B cell (primary cell): ENCODE measurements at regions not wholly inside any gene's neighbourhood (a gene's known extent, or its start where the extent isn't known, plus 50 kb on each side); places are given as distances from the start of the nearest gene placed in this dataset.
A peak's percentile ranks its signal among the peaks of the same experiment; 100 is the strongest.

Experiments used
- ATAC-seq: fragments of 200-7000 bp; cut with Tn5 transposase; one replicate; pipeline ENCODE4 v1.10.0; 2021; ENCODE audit warnings: low read depth, mild to moderate bottlenecking, moderate number of reproducible peaks, moderate library complexity
- CTCF ChIA-PET: fragments of 350-600 bp; sonication (Branson Sonifier 250); formaldehyde crosslinking; loops from one replicate; lab custom pipeline; 2021; ENCODE audit warnings: antibody characterized with exemption, inconsistent platforms; lab: Charles Lee
- POLR2A ChIA-PET: fragments of 350-600 bp; sonication (Branson Sonifier 250); formaldehyde crosslinking; loops from one replicate; lab custom pipeline; 2021; ENCODE audit warnings: antibody characterized with exemption; lab: Charles Lee
- DNase-seq: peaks from one replicate; pipeline ENCODE4 v3.0.0; 2013
- H2AFZ ChIP-seq: 2 replicates; pipeline ENCODE4 v1.6.1; 2012; ENCODE audit warnings: mild to moderate bottlenecking, low read depth, low read length; ENCODE audit not compliant: insufficient read depth, poor library complexity, severe bottlenecking
- H3K27ac ChIP-seq, 2 donors: 1 replicate in 1 of 2; 2 replicates in 1 of 2; pipeline ENCODE4 v1.5.1; 2012 to 2013; ENCODE audit warnings: low read length in 2 of 2, mild to moderate bottlenecking in 2 of 2, moderate library complexity in 1 of 2
- H3K27me3 ChIP-seq, 4 experiments: fragments of 200-600 bp in 1 of 4; sonication (generic) in 1 of 4; replicated peaks in 1 of 4; 1 replicate in 2 of 4; 2 replicates in 2 of 4; pipeline versions ENCODE4 v1.6.1 to v1.7.0; 2013 to 2016; ENCODE audit warnings: low read length in 3 of 4, mild to moderate bottlenecking in 2 of 4, mixed read lengths in 1 of 4, moderate library complexity in 1 of 4; ENCODE audit not compliant: insufficient read depth in 4 of 4, control insufficient read depth in 3 of 4; ENCODE audit errors: control extremely low read depth in 1 of 4
- H3K36me3 ChIP-seq, 2 experiments: replicated peaks in 1 of 2; 1 replicate in 1 of 2; 2 replicates in 1 of 2; pipeline versions ENCODE4 v1.6.1 to v1.7.1; 2013; ENCODE audit warnings: low read length in 1 of 2; ENCODE audit not compliant: insufficient read depth in 2 of 2, control insufficient read depth in 1 of 2; ENCODE audit errors: control extremely low read depth in 1 of 2, extremely low read depth in 1 of 2
- H3K4me1 ChIP-seq, 2 donors: fragments of 200-600 bp in 1 of 2; sonication (generic) in 1 of 2; 1 replicate in 1 of 2; 2 replicates in 1 of 2; pipeline versions ENCODE4 v1.5.1 to v1.6.1; 2013 to 2017; ENCODE audit warnings: low read length in 2 of 2; ENCODE audit not compliant: control insufficient read depth in 2 of 2, insufficient read depth in 2 of 2
- H3K4me2 ChIP-seq: replicated peaks from 2 replicates; pipeline ENCODE3; 2012; ENCODE audit warnings: mild to moderate bottlenecking, low read depth, low read length; ENCODE audit not compliant: poor library complexity, severe bottlenecking
- H3K4me3 ChIP-seq, 5 experiments: fragments of 200-600 bp in 1 of 5; sonication (generic) in 1 of 5; 1 replicate in 3 of 5; 2 replicates in 2 of 5; pipeline versions ENCODE4 v1.5.1 to v1.7.0; 2011 to 2016; ENCODE audit warnings: low read length in 4 of 5, mild to moderate bottlenecking in 4 of 5, low read depth in 2 of 5, control low read depth in 1 of 5, moderate library complexity in 1 of 5; ENCODE audit not compliant: insufficient read depth in 1 of 5; ENCODE audit errors: control extremely low read depth in 1 of 5, extremely low read depth in 1 of 5
- H3K79me2 ChIP-seq: fragments of 200-600 bp; sonication (generic); one replicate; pipeline ENCODE4 v1.6.0; 2016; ENCODE audit warnings: low read length; ENCODE audit not compliant: control insufficient read depth, insufficient read depth
- H3K9ac ChIP-seq: fragments of 200-600 bp; sonication (generic); 2 replicates; pipeline ENCODE4 v1.6.1; 2017; ENCODE audit warnings: mild to moderate bottlenecking, low read length, moderate library complexity
- H3K9me3 ChIP-seq, 3 donors: one replicate each; pipeline versions ENCODE4 v1.6.1 to v1.7.1; 2013; ENCODE audit warnings: low read length in 2 of 3; ENCODE audit not compliant: control insufficient read depth in 2 of 3, insufficient read depth in 1 of 3; ENCODE audit errors: control extremely low read depth in 1 of 3
- H4K20me1 ChIP-seq: 2 replicates; pipeline ENCODE4 v1.6.0; 2012; ENCODE audit warnings: mild to moderate bottlenecking, low read length; ENCODE audit not compliant: insufficient read depth, control insufficient read depth, poor library complexity, severe bottlenecking
- H3K27ac Mint-ChIP-seq: one replicate; pipeline ENCODE4 v1.8.0; 2021; ENCODE audit warnings: mixed read lengths
- H3K27me3 Mint-ChIP-seq: one replicate; pipeline ENCODE4 v1.8.0; 2021; ENCODE audit warnings: mixed read lengths
- H3K4me1 Mint-ChIP-seq: one replicate; pipeline ENCODE4 v1.8.0; 2021; ENCODE audit warnings: mixed read lengths
- H3K4me3 Mint-ChIP-seq: one replicate; pipeline ENCODE4 v1.8.0; 2021; ENCODE audit warnings: mixed read lengths
- H3K9me3 Mint-ChIP-seq: one replicate; pipeline ENCODE4 v1.8.0; 2022; ENCODE audit warnings: mixed read lengths; ENCODE audit not compliant: insufficient read depth
- CTCF ChIP-seq: fragments of 200-600 bp; IDR thresholded peaks from one replicate; pipeline ENCODE4 v1.8.0; 2022; ENCODE audit warnings: antibody characterized with exemption, mild to moderate bottlenecking
- EZH2 ChIP-seq: IDR thresholded peaks from 2 replicates; pipeline ENCODE4 v1.6.1; 2012; ENCODE audit warnings: borderline replicate concordance, low read depth, mild to moderate bottlenecking, moderate library complexity, low read length; ENCODE audit not compliant: insufficient read depth, poor library complexity, severe bottlenecking
- WGBS: methylation state at CpG from one replicate; pipeline ENCODE4 v1.1.5; 2013; ENCODE audit warnings: missing lambda C conversion rate; ENCODE audit not compliant: insufficient coverage; 5-methylcytosine and 5-hydroxymethylcytosine counted together
- intact Hi-C: fragments of 100-400 bp; cut with micrococcal nuclease; formaldehyde crosslinking; loops from one replicate; pipeline ENCODE4 v1.10.0; 2022

- Histone ChIP-seq H3K79me2 (no peaks in the 10 kb centered on the region), H3K36me3 (no peaks in the 10 kb centered on the region), H3K9ac (no peak overlapping the region), H3K9me3 (no peaks in the 10 kb centered on the region), H3K4me2 (no peak overlapping the region), H4K20me1 (no peaks in the 10 kb centered on the region), H3K27ac (no peak overlapping the region), H3K4me1 (no peaks in the 10 kb centered on the region), H2AFZ (no peak overlapping the region), H3K4me3 (no peak overlapping the region), H3K27me3 (no peaks in the 10 kb centered on the region)
- Mint-ChIP-seq H3K27me3 (peaks cover 18% of the 10 kb centered on the region), H3K4me3 (no peak overlapping the region), H3K4me1 (no peaks in the 10 kb centered on the region), H3K27ac (no peak overlapping the region), H3K9me3 (no peaks in the 10 kb centered on the region)
- TF ChIP-seq EZH2 (no peak), CTCF (peak; percentile 46)
- peak; percentile 26 for DNase-seq
- WGBS, result no CpG with 5 or more reads among the region's 3 CpGs
- intact Hi-C loops, result loop anchor here (2.0 kb wide), 1 partner anchor 642 kb away; no protein-coding TSS in a partner anchor
- no peak for ATAC-seq
- POLR2A ChIA-PET, result no interaction called here
- CTCF ChIA-PET, result interaction anchor here (1.2 kb wide), 1 partner anchor 379 kb away, joined by 3 read pairs; no protein-coding TSS in a partner anchor
Observed at GRCh38 chr3:24640330-24640877, 145.8 kb upstream of the THRB start.

GRCh38 chr3:24641628-24642027 lies 147.0 kb upstream of the THRB start:
- H3K4me1 ChIP-seq, result no peaks in the 10 kb centered on the region
- H4K20me1 ChIP-seq, result no peaks in the 10 kb centered on the region
- no peak overlapping the region for H3K4me3 Mint-ChIP-seq
- H3K9me3 ChIP-seq, result no peaks in the 10 kb centered on the region
- TF ChIP-seq EZH2 (no peak), CTCF (no peak)
- no peak overlapping the region for H3K4me3 ChIP-seq
- H2AFZ ChIP-seq, result no peak overlapping the region
- no peak for DNase-seq
- no peaks in the 10 kb centered on the region for H3K27me3 ChIP-seq
- no peaks in the 10 kb centered on the region for H3K79me2 ChIP-seq
- no peaks in the 10 kb centered on the region for H3K9me3 Mint-ChIP-seq
- no peaks in the 10 kb centered on the region for H3K4me1 Mint-ChIP-seq
- H3K27ac Mint-ChIP-seq, result no peak overlapping the region
- H3K27me3 Mint-ChIP-seq, result peaks cover 18% of the 10 kb centered on the region
- no peaks in the 10 kb centered on the region for H3K36me3 ChIP-seq
- POLR2A ChIA-PET, result no interaction called here
- no peak overlapping the region for H3K9ac ChIP-seq
- H3K27ac ChIP-seq, result no peak overlapping the region
- 38% methylated on average over 1 of the region's 2 CpGs for WGBS
- intact Hi-C loops, result loop anchor here (2.0 kb wide), 1 partner anchor 643 kb away; no protein-coding TSS in a partner anchor
- no peak for ATAC-seq
- CTCF ChIA-PET, result interaction anchor here (1.2 to 2.0 kb wide), 2 partner anchors 377 to 380 kb away, joined by 3 to 6 read pairs; no protein-coding TSS in a partner anchor
- no peak overlapping the region for H3K4me2 ChIP-seq
